ENCODE measurements at regions not wholly inside any gene's neighbourhood (a gene's known extent, or its start where the extent isn't known, plus 50 kb on each side); places are given as distances from the start of the nearest gene placed in this dataset.

DNA sequence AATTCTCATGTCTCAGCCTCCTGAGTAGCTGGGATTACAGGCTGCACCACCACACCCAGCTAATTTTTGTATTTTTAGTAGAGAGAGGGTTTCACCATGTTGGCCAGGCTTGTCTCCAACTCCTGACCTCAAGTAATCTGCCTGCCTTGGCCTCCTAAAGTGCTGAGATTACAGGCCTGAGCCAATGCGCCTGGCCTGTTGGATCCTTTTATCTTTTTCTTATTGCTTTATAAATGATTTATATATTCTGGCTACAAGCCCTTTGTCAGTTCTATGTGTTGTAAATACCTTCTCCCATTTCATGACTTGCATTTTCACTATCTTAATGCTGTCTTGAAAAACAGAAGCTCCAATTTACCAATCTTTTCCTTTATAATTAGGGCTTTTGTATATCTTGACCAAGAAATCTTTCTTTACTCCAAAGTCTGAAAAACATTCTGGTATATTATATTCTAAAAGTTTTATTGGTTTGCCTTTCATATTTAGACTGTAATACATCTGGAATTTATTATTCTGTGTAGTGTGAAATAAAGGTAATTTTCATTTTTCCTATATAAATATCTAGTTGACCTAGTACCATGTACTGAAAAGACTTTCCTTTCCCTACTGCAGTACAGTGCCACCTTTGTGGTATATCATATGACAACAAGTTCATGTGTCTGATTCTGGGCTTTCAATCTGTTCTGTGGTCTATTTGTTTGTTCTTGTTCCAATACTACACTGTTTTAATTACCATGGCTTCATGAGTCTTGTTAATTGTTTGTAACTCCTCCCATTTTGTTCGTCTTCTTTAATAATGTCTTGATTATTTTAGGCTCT lies 52.9 kb upstream of the RNU6-1 start:
- no peak for DNase-seq

DNA sequence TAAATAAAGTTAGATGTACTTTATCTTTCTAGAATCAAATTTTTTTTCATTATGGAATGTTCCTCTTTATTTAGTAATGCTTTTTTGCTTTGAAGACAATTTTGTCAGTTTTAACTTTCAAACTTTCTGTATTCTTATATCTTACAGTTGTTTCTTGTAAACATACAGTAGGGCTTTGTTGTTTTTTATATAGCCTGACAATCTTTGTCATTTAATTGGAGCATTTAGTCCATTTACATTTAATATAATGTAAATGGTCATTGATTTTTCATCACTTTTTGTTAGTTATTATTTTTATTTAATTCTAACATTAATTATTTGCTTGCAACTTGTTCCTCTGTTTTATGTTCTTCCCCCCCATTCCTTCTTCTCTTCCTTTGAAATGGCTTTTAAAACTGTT lies 55.4 kb upstream of the RNU6-1 start:
- no peak for DNase-seq

DNA sequence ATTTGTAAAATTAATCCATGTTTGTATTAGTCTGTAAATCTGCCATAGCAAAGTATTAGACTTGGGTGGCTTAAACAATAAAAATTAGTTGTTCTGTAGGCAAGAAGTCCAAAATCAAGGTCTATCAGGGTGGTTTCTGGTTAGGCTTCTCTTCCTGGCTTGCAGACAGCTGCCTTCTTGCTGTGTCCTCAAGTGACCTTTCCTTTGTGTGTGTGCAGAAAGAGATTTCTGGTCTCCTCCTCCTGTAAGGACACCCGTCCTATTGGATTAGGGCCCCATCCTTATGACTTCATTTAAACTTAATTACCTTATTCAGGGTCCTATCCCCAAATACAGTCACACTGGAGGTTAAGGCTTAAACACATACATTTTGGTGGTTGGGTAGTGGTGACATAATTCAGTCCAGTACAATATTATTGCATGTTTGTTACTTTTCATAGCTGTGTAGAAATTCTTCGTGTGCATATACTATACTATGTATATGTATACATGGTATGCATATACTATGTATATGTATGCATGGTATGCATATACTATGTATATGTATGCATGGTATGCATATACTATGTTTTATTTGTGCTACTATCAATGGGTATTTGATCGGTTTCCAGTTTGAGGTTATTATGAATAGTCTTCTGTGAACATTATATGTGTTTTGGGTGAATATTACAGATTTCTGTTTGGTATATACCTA lies 57.9 kb upstream of the RNU6-1 start:
- no peak for DNase-seq

DNA sequence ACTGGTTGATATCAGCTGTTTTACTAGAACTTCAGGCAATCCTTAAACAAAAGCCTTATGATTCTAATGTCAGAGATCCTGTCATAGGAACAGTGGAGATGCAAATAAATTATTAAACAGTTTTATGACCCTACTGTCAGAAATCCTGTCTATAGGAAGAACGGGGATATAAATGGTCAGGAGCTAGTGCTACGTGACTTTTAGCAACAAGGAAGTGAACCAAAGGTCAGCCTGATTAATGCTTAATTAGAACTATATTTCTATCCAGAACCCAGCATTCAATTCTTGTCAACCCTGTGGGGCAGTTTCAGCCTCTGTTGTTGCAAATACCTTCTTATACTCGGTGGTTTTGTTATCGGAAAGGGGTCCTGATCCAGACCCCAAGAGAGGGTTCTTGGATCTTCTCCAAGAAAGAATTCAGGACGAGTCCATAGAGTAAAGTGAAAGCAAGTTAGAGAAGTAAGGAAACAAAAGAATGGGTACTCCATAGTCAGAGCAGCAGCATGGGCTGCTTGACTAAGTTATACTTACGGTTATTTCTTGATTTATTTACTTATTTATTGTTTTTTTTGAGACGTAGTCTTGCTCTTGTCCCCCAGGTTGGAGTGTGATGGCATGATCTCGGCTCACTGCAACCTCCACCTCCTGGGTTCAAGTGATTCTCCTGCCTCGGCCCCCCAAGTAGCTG lies 59.9 kb upstream of the RNU6-1 start:
- no peak for DNase-seq

DNA sequence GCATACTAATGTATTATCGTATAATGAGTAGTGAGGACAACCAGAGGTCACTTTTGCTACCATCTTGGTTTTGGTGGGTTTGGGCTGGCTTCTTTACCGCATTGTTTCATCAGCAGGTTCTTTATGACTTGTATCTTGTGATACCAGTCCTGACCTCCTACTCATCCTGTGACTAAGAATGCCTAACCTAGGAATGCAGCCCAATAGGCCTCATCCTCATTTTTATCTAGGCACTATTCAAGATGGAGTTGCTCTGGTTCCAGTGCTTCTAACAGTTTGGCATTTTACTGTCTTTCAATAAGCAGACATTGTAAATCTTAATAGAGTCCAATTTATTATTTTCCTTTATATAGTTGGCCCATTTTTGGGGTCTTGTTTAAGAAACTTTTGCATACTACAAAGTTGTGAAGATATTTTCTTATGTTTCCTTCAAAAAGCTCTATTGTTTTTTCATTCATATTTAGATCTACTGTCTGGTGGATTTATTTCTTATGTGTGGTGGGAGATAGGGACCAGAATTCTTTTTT lies 60.8 kb upstream of the RNU6-1 start:
- no peak for DNase-seq

DNA sequence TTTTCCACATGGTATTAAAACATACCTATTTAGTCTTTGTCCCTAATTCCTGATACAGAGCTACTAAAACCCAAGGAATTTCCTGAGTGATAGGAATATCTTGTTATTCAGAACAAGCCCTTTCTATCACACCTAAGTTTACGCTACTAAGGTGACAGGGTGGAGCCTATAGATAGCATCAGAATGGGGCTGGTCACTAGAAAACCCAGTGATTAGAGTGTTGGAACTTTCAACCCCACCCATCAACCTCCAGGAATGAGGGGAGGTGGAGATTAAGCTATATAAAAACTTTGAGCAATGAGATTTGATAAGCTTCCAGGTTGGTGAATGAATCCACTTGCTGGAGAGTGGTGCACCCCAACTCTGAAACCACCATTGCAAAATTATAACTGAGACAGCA lies 62.1 kb upstream of the RNU6-1 start:
- no peak for DNase-seq

DNA sequence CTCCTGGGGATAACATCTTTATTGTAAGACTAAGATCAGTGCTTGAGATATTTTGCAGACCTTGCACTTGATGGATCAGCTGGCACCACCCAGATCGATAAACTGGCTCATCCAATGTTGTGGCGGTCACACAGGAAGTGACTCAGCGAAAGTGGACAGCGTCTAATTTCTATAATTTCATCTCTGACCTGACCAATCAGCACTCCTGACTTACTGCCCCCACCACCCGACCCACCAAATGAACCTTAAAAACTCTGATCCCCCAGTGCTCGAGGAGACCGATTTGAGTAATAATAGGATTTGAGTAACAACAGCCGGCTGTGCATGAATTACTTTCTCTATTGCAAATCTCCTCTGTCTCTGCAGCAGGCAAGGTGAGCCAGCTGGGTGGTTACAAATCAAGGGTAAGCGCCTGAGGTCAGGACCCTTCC lies 62.7 kb upstream of the RNU6-1 start:
- DNase-seq: no peak

DNA sequence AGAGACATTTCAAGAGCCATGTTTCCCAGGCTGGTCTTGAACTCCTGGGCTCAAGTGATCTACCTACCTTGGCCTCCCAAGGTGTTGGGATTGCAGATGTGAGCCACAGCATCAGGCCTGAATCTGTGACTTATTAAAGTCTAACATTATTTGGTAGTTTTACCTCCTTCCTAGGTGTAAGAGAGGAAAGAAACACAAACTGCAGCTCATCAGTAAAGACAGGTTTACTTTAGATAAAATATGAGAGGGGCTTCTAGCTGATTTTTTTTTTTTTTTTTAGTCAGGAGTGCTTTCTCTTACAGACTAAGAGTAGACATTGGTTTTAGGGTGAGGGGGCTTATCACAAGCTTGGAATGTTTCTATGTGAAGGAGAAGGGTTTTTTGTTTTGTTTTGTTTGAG lies 63.9 kb upstream of the RNU6-1 start:
- DNase-seq: no peak

DNA sequence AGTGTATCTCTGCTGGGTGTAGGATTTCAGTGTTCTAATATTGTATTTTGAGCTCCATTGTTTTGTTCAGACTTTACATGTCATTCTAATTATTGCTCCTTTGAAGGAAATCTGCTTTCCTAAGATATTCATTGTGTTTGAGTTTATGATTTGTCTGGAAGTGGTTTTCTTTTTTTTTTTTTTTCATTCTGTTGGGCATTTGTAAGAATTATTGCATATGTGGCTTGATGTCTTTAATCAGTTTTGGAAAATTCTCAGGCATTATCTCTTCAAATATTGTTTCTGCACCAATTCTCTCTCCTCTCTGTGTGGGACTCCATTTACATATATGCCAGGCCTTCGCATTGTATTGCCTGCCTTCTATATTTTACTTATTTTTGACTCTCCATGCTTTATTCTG lies 65.8 kb upstream of the RNU6-1 start:
- DNase-seq: no peak

DNA sequence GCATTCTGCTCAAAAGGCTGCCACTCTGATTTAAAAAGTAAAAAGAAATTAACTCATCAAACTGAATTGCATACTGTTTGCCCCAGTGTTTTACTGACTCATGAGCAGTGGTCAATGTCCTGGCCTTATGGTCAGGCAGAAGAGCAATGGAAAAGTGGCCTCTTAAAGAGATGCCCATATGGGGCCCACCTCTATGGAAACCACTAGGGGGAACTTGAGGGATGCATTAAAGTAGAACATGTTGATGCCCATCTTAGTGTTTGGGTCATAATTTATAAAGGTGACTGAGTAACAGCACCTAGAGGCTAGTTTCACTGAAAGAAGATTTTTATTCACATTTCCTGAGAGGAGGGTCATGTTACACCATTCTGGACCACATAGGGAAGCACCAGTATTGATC lies 66.5 kb upstream of the RNU6-1 start:
- DNase-seq: no peak

DNA sequence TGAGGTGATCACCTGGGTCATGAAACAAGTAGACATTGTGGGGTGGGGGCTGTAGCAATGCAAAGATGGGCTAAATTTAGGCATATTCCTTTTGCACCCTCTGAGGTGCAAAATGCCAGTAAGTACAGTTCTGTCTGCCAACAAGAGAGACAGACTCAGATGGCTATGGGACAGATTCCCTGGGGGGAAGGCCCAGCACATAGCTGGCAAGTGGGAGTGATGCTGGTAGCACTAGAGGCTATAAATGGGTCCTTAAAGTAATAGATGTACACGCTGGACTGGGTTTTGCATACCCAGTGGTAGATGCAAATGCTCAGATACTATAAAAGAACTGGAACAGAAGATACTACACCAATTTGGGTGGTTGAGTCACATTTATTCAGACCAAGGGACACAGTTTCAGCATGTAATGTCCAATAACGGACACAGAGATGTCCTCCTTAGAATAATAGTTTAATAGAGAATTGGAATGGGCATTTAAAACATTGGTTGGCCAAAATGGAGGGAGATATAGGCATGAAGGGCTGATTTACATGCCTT lies 67.4 kb upstream of the RNU6-1 start:
- no peak for DNase-seq

DNA sequence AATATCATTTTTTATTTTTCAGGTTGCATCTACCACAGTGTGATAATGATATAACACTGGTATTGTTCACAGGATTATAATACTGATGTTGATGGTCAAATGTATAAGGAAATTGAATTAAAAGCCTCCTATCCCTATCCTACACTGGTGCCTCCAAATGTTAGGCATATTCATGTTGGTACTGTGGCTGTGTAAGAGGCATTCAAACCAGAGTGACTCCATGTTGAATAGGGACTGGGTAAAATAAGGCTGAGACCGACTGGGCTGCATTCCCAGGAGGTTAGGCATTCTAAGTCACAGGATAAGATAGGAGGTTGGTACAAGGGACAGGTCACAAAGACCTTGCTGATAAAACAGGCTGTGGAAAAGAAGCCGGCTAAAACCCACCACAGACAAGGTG lies 68.9 kb upstream of the RNU6-1 start:
- DNase-seq: no peak

DNA sequence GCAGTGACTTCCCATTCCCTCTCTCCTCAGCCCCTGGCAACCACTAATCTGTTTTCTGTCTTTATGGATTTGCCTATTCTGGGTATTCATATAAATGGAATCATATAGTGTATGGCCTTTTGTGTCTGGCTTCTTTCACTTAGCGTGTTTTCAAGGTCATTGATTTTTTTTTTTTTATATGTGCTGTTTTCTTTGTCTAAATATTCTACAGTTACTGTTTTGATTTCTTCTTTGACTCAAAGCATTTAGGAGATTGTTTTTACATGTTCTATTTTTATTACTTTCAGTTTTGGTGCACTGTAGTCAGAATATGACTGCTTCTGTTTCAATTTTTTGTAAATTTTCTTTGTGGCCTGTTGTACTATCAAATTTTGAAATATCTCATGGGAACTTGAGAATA lies 71.9 kb upstream of the RNU6-1 start:
- no peak for DNase-seq

DNA sequence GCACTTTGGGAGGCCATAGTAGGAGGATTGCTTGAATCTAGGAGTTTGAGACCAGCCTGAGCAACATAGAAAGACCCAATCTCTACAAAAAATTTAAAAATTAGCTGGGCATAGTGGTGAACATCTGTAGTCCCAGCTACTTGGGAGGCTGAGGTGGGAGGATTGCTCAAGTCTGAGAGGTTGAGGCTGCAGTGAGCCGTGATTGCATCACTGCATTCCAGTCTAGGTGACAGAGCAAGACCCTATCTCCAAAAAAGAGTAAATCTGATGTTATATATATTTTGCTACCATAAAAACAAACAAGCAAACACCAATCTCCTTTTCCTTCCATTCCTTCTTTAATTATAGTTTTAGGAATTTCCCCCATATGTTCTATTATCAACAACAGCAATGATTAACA lies 74.2 kb upstream of the RNU6-1 start:
- no peak for DNase-seq

DNA sequence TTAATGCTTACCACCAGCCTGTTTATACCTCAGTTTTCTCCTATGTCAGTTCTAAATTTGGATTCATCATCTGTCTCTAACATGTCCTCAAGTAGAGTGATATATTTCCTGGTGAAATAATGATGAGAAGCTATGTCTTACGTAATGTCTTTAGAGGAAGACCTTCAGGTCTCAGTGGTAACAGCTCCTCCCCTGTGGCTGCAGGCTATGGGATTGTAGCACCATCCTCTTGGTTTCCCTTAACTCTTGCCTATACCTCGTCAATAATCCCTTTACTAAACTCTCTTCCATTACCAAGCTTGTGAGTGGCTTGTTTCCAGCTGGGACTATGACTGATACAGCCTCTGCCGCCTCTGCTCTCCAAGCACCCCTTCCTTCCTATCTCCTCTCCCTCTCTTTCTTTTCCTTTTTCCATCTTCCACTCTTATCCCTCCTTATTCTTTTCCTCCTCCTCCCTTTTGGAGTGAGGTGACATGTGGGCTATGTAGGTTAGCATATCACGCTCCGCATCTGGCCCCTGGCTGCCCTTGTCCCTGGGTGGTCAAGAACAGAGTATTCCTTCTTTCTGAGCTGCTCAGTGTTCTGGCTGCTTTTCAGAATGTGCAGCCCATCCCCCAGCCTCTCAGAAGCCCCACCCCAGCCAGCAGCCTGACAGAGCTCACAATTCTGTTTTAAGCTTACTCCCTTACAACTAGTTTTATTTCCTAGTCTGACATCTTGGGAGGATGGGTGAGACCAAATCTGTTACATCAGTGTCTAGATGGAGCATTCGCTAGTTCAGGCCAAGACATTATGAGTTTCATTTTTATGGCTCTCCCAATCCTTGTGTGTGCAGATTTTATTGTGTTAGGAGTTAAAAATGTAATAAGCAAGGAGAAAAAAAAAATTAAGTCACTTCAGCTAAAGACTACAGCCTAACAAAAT lies 75.0 kb upstream of the RNU6-1 start:
- no peak for DNase-seq

DNA sequence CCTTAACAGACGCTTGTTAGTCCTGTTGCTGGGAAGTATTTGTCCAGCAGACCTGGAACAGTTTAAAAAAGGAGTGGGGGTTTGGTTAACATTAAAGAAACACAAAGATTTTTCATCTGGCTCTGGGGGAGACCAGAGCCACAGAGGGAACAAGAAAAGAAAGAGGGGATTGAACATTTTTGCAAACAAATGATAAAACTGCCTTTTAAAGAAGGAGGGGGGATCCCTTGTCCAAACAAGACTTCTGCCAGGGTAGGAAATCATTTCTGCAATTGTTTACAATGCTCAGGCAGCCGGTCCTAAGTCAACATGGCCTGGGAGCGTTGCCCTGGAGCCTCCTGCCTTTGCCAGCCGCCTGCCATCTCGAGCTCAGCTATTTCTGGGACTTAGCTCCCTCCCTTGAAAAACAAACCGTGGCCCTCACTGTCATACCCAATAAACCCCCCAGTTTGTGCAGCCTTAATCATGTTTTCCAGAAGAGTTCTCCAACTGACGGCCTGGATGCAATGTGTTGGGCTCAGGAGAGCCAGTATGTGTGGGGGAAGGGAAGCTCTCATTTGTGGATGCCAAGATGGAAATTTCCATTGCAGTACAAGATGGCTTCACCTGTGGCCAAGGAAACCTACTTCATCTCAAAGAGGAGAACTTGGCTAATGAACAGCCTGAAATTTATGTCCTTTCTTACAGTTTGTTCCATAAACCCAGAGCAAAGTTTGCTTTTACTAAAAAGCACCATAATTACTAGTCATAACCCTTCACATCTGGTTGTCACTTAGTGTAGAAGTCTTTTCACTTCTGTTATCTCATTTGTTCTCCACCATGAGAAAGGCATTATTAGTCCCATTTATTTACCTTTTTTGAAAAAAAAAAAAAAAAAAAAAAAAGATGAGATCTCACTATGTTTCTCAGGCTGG lies 75.9 kb upstream of the RNU6-1 start:
- DNase-seq: no peak

DNA sequence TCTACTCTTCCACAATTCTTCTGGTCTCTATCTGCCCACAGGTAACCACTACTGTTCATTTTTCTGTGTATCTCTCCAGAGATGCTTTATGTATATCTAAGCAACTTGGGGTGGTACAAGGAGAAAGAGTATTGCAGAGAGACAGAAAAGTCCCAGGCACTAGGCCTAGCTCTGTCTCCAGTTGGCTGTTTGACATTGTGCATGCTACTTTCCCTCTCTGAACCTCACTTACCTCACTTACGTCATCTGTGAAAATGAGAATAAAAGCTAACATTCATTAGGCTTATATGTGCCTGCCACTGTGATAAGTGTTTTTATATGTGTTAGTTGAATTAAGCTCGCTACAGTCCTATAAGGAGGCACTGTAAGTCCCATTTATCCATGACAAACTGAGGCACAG lies 76.7 kb upstream of the RNU6-1 start:
- DNase-seq: no peak

DNA sequence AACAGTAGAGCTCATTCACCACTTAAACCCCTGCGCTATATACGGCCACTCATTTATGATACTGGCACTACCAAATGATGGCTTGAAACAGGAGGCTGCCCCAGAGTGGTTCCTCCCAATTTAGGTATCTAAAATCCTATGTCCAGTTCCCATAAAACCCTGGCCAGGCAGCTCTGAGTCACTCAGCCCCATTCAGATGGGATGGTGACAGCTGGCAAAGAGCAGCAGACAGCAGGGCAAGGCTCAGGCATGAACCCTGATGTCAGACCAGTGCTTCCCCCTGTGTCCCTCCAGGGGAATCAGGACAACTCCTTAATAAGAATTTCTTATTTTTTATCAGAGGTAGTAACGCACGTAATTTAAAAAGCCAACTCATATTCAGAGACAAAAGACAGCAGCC lies 77.2 kb upstream of the RNU6-1 start:
- DNase-seq: no peak

DNA sequence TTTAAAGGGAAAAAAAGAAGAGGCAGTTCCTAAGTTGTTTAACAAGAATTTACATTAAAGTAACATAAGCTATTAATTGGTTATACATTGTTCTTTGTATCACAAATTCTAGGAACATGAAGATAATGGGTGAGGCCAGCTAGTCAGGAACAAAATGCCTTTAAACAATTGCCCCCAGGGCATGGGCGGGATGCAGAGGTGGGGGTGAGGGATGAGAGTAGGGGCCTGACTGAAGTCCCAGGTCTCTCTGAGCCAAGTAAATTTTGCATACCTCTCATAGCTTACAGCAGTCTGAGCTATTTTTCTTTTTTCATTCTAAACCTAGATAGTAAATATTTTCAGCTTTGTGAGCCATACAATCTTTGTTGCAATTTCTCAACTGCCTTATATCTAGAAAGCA lies 77.8 kb upstream of the RNU6-1 start:
- DNase-seq: no peak

DNA sequence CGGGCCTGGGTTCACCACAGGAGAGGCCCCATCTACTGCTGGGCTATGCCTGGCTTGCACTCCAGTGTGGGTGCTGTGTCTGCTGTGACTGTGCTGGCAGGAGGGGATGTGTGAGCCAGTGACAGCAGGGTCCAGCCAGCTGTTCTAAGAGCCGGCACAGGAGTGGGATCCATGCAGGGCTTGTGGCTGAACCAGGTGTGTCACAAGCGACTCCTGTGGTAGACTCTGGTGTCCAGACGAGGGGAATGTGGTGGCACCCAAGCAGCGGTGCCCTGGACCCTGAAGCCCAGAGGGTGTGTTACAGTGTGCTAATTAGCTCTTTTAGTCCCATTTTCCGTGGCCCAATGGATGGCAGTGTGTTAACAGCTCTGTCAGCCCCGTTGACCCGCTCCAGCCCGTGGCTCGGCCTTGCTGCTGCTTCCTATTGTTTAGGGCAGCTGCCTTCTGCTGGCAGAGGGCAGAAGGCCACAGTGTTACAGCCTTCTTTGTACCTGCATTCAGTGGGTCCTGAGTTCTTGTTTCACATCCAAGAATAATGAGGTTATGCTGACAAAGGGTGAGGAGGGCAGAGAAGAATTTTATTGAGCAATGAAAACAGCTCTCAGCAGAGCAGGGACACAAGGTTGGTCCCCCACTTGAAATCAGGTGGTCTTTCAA lies 78.5 kb upstream of the RNU6-1 start:
- DNase-seq: no peak
